Calu3 (cell line): ENCODE measurements at regions not wholly inside any gene's neighbourhood (a gene's known extent, or its start where the extent isn't known, plus 50 kb on each side); places are given as distances from the start of the nearest gene placed in this dataset.

Experiments
- BruUV-seq: library from RNA; stranded (reverse); fragments of 400-500 nt; replicated peaks from 2 replicates; lab custom pipeline; 2021; lab: Mats Ljungman, UMichigan
- CTCF ChIA-PET: fragments of 300-600 bp; sonication (Branson Sonifier 250); formaldehyde crosslinking; loops from one replicate; lab custom pipeline; 2022; ENCODE audit warnings: antibody characterized with exemption; lab: Charles Lee
- DNase-seq: peaks from one replicate; pipeline ENCODE4 v3.0.0; 2022
- H3K27ac Mint-ChIP-seq: one replicate; pipeline ENCODE4 v1.8.0; 2022; ENCODE audit warnings: mixed read lengths; ENCODE audit not compliant: unreplicated experiment
- H3K27me3 Mint-ChIP-seq: one replicate; pipeline ENCODE4 v1.8.0; 2022; ENCODE audit warnings: mixed read lengths; ENCODE audit not compliant: unreplicated experiment
- H3K36me3 Mint-ChIP-seq: one replicate; pipeline ENCODE4 v1.8.0; 2022; ENCODE audit warnings: mild to moderate bottlenecking, moderate library complexity, mixed read lengths; ENCODE audit not compliant: insufficient read depth, unreplicated experiment
- H3K4me1 Mint-ChIP-seq: one replicate; pipeline ENCODE4 v1.8.0; 2022; ENCODE audit warnings: mild to moderate bottlenecking, low read depth, mixed read lengths; ENCODE audit not compliant: unreplicated experiment
- H3K4me3 Mint-ChIP-seq: one replicate; pipeline ENCODE4 v1.8.0; 2022; ENCODE audit warnings: mild to moderate bottlenecking, low read depth, moderate library complexity, mixed read lengths; ENCODE audit not compliant: unreplicated experiment
- H3K9me3 Mint-ChIP-seq: one replicate; pipeline ENCODE4 v1.8.0; 2022; ENCODE audit warnings: low read depth, mixed read lengths; ENCODE audit not compliant: unreplicated experiment
- intact Hi-C: fragments of 100-400 bp; cut with micrococcal nuclease; formaldehyde crosslinking; loops from one replicate; pipeline ENCODE4 v1.10.0; 2022; ENCODE audit not compliant: unreplicated experiment
- TF ChIP-seq, protein P1 (sequence below): fragments of 200-600 bp; IDR thresholded peaks from one replicate; pipeline ENCODE4 v1.8.0; 2022; ENCODE audit warnings: antibody characterized with exemption; ENCODE audit not compliant: unreplicated experiment

DNA sequence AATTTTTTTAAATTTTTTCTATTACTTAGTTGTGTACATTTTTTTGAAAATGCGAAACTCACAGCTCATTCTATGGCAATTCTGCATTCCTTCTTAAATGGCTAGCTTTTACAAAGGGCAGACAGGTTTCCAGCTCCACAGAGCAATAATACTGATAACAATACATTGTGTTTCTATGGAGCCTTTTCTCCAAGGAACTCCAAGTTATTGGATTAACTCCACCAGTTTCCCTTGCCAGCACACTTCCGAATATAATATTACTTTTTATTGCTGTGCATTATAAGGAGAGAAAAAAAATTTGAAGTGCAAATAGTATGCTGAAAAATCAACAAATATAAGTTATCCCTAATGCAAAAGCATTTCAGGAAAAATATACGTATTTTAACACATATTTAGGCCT, 127.5 kb upstream of the PSMD7 start:
- CTCF ChIA-PET = no interaction called here
- BruUV-seq = no TSS peak
- H3K36me3 Mint-ChIP-seq = no peaks in the 10 kb centered on the region
- intact Hi-C loops = no loop called here
- no peak overlapping the region for H3K4me3 Mint-ChIP-seq
- no peaks in the 10 kb centered on the region for H3K9me3 Mint-ChIP-seq
- no peak overlapping the region for H3K27ac Mint-ChIP-seq
- no peaks in the 10 kb centered on the region for H3K4me1 Mint-ChIP-seq
- H3K27me3 Mint-ChIP-seq = no peaks in the 10 kb centered on the region
- DNase-seq = no peak
- TF ChIP-seq, protein P1, sequence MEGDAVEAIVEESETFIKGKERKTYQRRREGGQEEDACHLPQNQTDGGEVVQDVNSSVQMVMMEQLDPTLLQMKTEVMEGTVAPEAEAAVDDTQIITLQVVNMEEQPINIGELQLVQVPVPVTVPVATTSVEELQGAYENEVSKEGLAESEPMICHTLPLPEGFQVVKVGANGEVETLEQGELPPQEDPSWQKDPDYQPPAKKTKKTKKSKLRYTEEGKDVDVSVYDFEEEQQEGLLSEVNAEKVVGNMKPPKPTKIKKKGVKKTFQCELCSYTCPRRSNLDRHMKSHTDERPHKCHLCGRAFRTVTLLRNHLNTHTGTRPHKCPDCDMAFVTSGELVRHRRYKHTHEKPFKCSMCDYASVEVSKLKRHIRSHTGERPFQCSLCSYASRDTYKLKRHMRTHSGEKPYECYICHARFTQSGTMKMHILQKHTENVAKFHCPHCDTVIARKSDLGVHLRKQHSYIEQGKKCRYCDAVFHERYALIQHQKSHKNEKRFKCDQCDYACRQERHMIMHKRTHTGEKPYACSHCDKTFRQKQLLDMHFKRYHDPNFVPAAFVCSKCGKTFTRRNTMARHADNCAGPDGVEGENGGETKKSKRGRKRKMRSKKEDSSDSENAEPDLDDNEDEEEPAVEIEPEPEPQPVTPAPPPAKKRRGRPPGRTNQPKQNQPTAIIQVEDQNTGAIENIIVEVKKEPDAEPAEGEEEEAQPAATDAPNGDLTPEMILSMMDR = no peak

GRCh38 chr16:74168445-74168844, 128.2 kb upstream of the PSMD7 start:
- no TSS peak for BruUV-seq
- no peak overlapping the region for H3K4me3 Mint-ChIP-seq
- intact Hi-C loops = no loop called here
- CTCF ChIA-PET = no interaction called here
- no peaks in the 10 kb centered on the region for H3K9me3 Mint-ChIP-seq
- H3K27ac Mint-ChIP-seq = no peak overlapping the region
- H3K27me3 Mint-ChIP-seq = no peaks in the 10 kb centered on the region
- H3K36me3 Mint-ChIP-seq = no peaks in the 10 kb centered on the region
- DNase-seq = no peak
- no peaks in the 10 kb centered on the region for H3K4me1 Mint-ChIP-seq
- TF ChIP-seq, protein P1 = no peak

- CTCF ChIA-PET = no interaction called here
- Mint-ChIP-seq H3K36me3 (no peaks in the 10 kb centered on the region), H3K4me1 (no peaks in the 10 kb centered on the region), H3K27ac (no peak overlapping the region), H3K9me3 (peaks cover 5% of the 10 kb centered on the region), H3K4me3 (no peak overlapping the region), H3K27me3 (no peaks in the 10 kb centered on the region)
- TF ChIP-seq, protein P1 = no peak
- intact Hi-C loops = no loop called here
- no TSS peak for BruUV-seq
- DNase-seq = no peak
These were observed 130.2 kb upstream of the PSMD7 start for GRCh38 chr16:74166456-74166855.

DNA sequence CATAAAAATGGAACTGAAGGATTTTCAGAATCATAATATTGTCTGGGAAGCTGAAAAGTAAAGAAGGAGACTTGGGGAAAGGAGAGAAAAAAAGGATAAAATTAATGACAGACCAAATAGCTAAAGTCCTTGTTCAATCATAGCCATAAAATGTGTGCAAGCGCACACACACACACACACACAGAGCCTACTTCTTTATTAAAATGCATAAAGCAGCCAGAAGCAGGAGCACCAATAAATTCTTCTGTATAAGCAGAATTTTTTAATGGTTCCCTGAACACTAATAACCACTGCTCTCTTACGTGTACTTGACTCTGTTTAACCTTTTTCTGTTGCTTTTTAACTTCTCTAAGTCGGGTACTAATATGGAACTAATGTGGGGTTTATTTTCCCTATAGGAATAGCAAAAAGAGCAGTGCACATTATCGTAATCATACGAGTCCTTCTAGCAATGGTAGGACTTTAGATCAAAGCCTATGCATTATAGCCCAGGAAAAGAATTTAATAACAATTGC, 131.0 kb upstream of the PSMD7 start:
- TF ChIP-seq, protein P1 = no peak
- Mint-ChIP-seq H3K4me1 (no peaks in the 10 kb centered on the region), H3K27me3 (no peaks in the 10 kb centered on the region), H3K36me3 (no peaks in the 10 kb centered on the region), H3K9me3 (peaks cover 8% of the 10 kb centered on the region), H3K4me3 (no peak overlapping the region), H3K27ac (no peak overlapping the region)
- intact Hi-C loops = no loop called here
- DNase-seq = no peak
- CTCF ChIA-PET = no interaction called here
- no TSS peak for BruUV-seq
